ENCODE measurements at regions not wholly inside any gene's neighbourhood (a gene's known extent, or its start where the extent isn't known, plus 50 kb on each side); places are given as distances from the start of the nearest gene placed in this dataset.
"Not testable (repeated sequence)": the region's sequence is repeated elsewhere in the genome, so short reads cannot be mapped to it uniquely, and the experiment has no call there.

- DNase-seq (ENCODE audit: extremely low read depth in 1 of 2, low read depth in 1 of 2) = no peak
These were observed 445.4 kb upstream of the OR4E1 start for GRCh38 chr14:22118899-22119477.

- DNase-seq (ENCODE audit: extremely low read depth in 1 of 2, low read depth in 1 of 2) = no peak
These were observed 439.8 kb upstream of the OR4E1 start for GRCh38 chr14:22113401-22113800.

GRCh38 chr14:22112004-22112403, 438.4 kb upstream of the OR4E1 start:
- peak in 1 of 2 donors; percentile 25 for DNase-seq (ENCODE audit: extremely low read depth in 1 of 2, low read depth in 1 of 2)

- DNase-seq (ENCODE audit: extremely low read depth in 1 of 2, low read depth in 1 of 2) = no peak
These were observed 434.1 kb upstream of the OR4E1 start for GRCh38 chr14:22107753-22108152.

- no peak for DNase-seq (ENCODE audit: extremely low read depth in 1 of 2, low read depth in 1 of 2)
These were observed 433.4 kb upstream of the OR4E1 start for GRCh38 chr14:22106700-22107697.

- DNase-seq (ENCODE audit: extremely low read depth in 1 of 2, low read depth in 1 of 2) = no peak
These were observed 432.0 kb upstream of the OR4E1 start for GRCh38 chr14:22105624-22106006.

GRCh38 chr14:22105006-22105623, 431.5 kb upstream of the OR4E1 start:
- DNase-seq (ENCODE audit: extremely low read depth in 1 of 2, low read depth in 1 of 2) = no peak

GRCh38 chr14:22100764-22101120, 427.1 kb upstream of the OR4E1 start:
- not testable (repeated sequence) for DNase-seq (ENCODE audit: extremely low read depth in 1 of 2, low read depth in 1 of 2)

GRCh38 chr14:22099942-22100763, 426.5 kb upstream of the OR4E1 start:
- peak in 1 of 2 donors; percentile 25 for DNase-seq (ENCODE audit: extremely low read depth in 1 of 2, low read depth in 1 of 2)

- no peak for DNase-seq (ENCODE audit: extremely low read depth in 1 of 2, low read depth in 1 of 2)
These were observed 424.8 kb upstream of the OR4E1 start for GRCh38 chr14:22098435-22098834.

GRCh38 chr14:22097586-22098292, 424.1 kb upstream of the OR4E1 start:
- DNase-seq (ENCODE audit: extremely low read depth in 1 of 2, low read depth in 1 of 2) = no peak

- DNase-seq (ENCODE audit: extremely low read depth in 1 of 2, low read depth in 1 of 2) = no peak
These were observed 423.5 kb upstream of the OR4E1 start for GRCh38 chr14:22097072-22097471.

- DNase-seq (ENCODE audit: extremely low read depth in 1 of 2, low read depth in 1 of 2) = no peak
These were observed 422.9 kb upstream of the OR4E1 start for GRCh38 chr14:22096514-22096895.

- DNase-seq (ENCODE audit: extremely low read depth in 1 of 2, low read depth in 1 of 2) = no peak
These were observed 422.4 kb upstream of the OR4E1 start for GRCh38 chr14:22095860-22096513.

GRCh38 chr14:22089940-22090339, 416.3 kb upstream of the OR4E1 start:
- no peak for DNase-seq (ENCODE audit: extremely low read depth in 1 of 2, low read depth in 1 of 2)

- DNase-seq (ENCODE audit: extremely low read depth in 1 of 2, low read depth in 1 of 2) = no peak
These were observed 415.2 kb upstream of the OR4E1 start for GRCh38 chr14:22088614-22089342.

GRCh38 chr14:22086131-22086530, 412.5 kb upstream of the OR4E1 start:
- no peak for DNase-seq (ENCODE audit: extremely low read depth in 1 of 2, low read depth in 1 of 2)

GRCh38 chr14:22084393-22085281, 411.0 kb upstream of the OR4E1 start:
- DNase-seq (ENCODE audit: extremely low read depth in 1 of 2, low read depth in 1 of 2) = no peak
